ENCODE measurements at regions not wholly inside any gene's neighbourhood (a gene's known extent, or its start where the extent isn't known, plus 50 kb on each side); places are given as distances from the start of the nearest gene placed in this dataset.

DNA sequence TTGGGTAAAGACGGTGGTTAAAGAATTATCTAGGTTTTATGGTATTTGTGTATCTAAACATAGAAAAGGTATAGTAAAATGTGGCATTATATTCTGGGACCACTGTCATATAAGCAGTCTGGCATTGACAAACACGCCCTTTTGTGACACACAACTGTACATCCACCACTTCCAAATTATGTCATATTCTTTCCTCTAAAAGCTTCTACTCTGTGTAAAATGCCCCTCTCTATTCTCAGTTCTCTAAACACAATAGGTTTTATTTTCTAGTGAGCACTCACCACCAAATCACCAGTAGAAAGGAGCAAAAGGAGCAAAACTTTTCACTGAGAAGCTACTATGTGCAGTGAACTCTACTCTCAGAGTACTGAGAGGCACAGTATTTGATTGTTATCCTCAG lies 88.1 kb upstream of the PIEZO2 start:
- TF ChIP-seq, protein P1, sequence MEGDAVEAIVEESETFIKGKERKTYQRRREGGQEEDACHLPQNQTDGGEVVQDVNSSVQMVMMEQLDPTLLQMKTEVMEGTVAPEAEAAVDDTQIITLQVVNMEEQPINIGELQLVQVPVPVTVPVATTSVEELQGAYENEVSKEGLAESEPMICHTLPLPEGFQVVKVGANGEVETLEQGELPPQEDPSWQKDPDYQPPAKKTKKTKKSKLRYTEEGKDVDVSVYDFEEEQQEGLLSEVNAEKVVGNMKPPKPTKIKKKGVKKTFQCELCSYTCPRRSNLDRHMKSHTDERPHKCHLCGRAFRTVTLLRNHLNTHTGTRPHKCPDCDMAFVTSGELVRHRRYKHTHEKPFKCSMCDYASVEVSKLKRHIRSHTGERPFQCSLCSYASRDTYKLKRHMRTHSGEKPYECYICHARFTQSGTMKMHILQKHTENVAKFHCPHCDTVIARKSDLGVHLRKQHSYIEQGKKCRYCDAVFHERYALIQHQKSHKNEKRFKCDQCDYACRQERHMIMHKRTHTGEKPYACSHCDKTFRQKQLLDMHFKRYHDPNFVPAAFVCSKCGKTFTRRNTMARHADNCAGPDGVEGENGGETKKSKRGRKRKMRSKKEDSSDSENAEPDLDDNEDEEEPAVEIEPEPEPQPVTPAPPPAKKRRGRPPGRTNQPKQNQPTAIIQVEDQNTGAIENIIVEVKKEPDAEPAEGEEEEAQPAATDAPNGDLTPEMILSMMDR (IDR thresholded peaks at IDR 0.05), result no peak
- no peak for TF ChIP-seq POLR2A (IDR thresholded peaks at IDR 0.05)
